GM12874 (cell line): ENCODE measurements at regions not wholly inside any gene's neighbourhood (a gene's known extent, or its start where the extent isn't known, plus 50 kb on each side); places are given as distances from the start of the nearest gene placed in this dataset.

ENCODE experiments used
- CTCF ChIP-seq: IDR thresholded peaks from 2 replicates; pipeline ENCODE4 v1.5.1; 2011; ENCODE audit warnings: low read depth, mild to moderate bottlenecking, control low read depth, low read length, moderate library complexity; ENCODE audit not compliant: insufficient read depth

GRCh38 chr5:2542026-2542425 is 209.5 kb downstream of the IRX2 start:
- TF ChIP-seq CTCF = no peak

GRCh38 chr5:2538169-2538568 is 213.3 kb downstream of the IRX2 start:
- no peak for TF ChIP-seq CTCF

- no peak for TF ChIP-seq CTCF
Measured at GRCh38 chr5:2537378-2538145, 213.9 kb downstream of the IRX2 start.

- no peak for TF ChIP-seq CTCF
Measured at GRCh38 chr5:2536632-2537377, 214.7 kb downstream of the IRX2 start.

GRCh38 chr5:2534970-2535369 is 216.5 kb downstream of the IRX2 start:
- no peak for TF ChIP-seq CTCF

- no peak for TF ChIP-seq CTCF
Measured at GRCh38 chr5:2534251-2534650, 217.2 kb downstream of the IRX2 start.

GRCh38 chr5:2532809-2533208 is 218.7 kb downstream of the IRX2 start:
- no peak for TF ChIP-seq CTCF
